Loucy (cell line): ENCODE measurements at regions not wholly inside any gene's neighbourhood (a gene's known extent, or its start where the extent isn't known, plus 50 kb on each side); places are given as distances from the start of the nearest gene placed in this dataset.
A peak's percentile ranks its signal among the peaks of the same experiment; 100 is the strongest.

Source experiments
- CTCF ChIP-seq: fragments of 200-600 bp; sonication (generic); conservative IDR thresholded peaks from 2 replicates; pipeline ENCODE4 v1.5.1; 2014; ENCODE audit warnings: mild to moderate bottlenecking, antibody characterized with exemption, low read length
- EZH2phosphoT487 ChIP-seq: fragments of 200-600 bp; IDR thresholded peaks from 2 replicates; pipeline ENCODE4 v1.6.1; 2018; ENCODE audit warnings: antibody characterized with exemption, mild to moderate bottlenecking, moderate library complexity, borderline replicate concordance

GRCh38 chr4:98828801-98829200 lies 100.1 kb downstream of the EIF4E start:
- TF ChIP-seq CTCF: peak; percentile 72
- no peak for TF ChIP-seq EZH2phosphoT487
